GM12874 (cell line): ENCODE measurements at regions not wholly inside any gene's neighbourhood (a gene's known extent, or its start where the extent isn't known, plus 50 kb on each side); places are given as distances from the start of the nearest gene placed in this dataset.

Source experiments
- TF ChIP-seq, protein P1 (sequence below): IDR thresholded peaks from 2 replicates; pipeline ENCODE4 v1.5.1; 2011; ENCODE audit warnings: low read depth, mild to moderate bottlenecking, control low read depth, low read length, moderate library complexity; ENCODE audit not compliant: insufficient read depth

DNA sequence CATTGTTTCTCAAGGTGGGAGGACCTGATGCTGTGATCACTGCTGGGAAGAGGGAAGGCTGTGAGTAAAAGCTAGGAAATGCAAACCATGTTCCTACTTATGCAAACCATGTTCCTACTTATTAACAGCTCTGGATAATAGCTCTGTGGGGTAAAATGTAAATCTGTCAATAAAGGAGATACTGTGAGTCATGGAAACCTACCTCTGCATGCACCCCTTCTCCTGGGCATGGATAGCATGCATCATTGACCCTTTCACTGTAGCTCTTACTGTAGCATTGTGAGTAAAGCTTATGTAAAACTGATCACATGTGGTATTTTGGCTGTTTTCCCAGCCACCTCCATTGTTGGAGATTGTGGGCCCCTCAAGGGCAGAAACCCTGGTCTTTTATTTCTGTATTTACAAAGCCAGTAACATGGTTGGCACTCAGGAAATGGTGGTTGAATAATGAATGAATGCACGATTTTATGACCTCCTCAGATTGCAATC, 253.7 kb downstream of the GRIN2B start:
- TF ChIP-seq, protein P1, sequence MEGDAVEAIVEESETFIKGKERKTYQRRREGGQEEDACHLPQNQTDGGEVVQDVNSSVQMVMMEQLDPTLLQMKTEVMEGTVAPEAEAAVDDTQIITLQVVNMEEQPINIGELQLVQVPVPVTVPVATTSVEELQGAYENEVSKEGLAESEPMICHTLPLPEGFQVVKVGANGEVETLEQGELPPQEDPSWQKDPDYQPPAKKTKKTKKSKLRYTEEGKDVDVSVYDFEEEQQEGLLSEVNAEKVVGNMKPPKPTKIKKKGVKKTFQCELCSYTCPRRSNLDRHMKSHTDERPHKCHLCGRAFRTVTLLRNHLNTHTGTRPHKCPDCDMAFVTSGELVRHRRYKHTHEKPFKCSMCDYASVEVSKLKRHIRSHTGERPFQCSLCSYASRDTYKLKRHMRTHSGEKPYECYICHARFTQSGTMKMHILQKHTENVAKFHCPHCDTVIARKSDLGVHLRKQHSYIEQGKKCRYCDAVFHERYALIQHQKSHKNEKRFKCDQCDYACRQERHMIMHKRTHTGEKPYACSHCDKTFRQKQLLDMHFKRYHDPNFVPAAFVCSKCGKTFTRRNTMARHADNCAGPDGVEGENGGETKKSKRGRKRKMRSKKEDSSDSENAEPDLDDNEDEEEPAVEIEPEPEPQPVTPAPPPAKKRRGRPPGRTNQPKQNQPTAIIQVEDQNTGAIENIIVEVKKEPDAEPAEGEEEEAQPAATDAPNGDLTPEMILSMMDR, result no peak

DNA sequence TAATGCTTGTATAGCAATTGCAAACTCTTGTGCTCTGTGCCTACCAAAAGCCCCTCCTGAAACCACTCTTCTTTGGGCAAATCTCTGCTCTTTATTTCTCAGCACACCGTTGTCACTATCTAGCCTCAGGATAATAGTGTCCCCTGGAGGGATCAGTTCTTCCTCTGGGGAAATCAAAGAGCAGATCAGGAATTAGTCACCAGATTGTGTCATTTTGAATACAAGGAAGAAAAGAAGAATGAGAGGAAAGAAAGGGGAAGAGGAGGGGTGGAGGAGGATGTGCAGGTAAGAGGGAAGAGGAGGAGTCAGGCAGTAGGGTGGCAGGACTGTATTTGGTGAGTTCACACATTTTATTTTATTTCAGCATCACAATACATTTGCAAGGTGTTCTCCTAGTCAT, 256.4 kb downstream of the GRIN2B start:
- TF ChIP-seq, protein P1, result no peak

DNA sequence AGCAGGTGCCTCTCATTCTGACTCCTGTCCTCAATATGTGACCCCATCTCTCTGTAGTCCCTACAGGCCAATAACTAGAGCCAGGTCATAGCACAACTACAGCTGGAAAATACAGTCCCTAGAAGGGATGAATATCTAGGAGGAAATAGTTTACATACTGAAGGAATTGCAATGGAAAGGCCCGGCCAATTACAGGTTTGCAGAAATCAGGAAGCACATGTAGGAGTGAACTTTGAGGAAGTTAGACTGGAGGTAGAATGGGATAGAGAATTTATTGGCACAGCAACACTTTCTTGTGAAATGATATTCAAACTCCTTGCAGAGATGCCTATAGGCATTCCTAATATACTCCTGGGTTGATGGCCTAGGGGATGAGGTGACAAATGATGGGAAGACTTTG, 257.3 kb downstream of the GRIN2B start:
- TF ChIP-seq, protein P1, result no peak

DNA sequence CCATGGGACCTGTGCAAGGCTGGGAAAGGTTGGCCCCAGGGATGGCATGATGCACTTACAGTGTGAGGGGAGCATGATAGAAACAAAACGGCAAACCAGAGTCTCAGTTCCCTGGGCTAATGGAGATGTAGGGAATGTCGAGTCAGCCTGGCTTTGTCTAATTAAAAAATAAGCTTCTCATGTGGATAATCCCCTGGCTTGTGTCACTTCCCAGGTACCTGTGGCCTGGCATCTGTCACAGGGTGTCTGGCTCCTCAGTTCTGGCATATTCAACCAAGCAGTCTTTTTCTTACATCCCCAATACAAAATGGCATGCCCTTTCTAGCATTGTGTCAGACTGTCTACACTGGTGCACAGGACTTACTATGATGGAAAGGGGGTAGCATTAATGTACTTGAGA, 261.4 kb downstream of the GRIN2B start:
- TF ChIP-seq, protein P1, result no peak

DNA sequence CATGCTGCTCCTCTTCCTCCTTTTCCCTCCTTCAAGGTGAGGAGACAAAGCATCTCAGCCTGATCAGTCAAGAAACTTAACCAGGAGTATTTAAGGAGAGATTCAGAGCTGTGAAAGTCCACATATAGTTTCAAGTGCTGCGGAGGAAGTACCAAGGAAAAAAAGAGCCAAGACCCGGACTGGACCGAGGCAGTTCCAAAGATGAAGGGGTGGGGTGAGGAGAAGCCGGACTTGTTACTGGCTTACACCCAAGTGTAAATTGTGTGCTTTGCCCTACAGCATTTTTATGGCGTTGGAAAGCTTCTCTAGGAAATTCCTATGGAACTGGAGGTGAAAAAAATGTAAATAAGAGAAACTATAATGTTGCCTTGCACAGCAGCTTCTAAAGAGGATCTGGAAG, 263.1 kb downstream of the GRIN2B start:
- TF ChIP-seq, protein P1, result no peak

DNA sequence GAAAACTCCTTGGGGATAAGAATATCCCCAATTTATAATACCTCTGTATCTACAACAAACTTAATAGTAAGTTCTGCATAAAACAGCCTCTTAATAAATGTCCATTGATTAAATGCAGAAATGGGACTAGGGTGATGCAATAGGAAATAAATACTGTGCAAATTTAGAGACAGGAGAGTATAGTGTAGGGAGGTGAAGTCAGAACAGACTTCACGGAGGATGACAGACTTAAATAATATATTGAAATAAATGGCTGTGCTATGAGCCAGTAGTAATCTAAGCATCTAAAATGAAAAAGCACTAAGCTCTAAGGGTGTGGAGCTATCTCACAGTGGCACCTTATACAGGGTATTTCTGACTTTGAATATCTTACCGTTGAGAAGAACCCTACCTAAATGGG, 265.3 kb downstream of the GRIN2B start:
- TF ChIP-seq, protein P1, result no peak

DNA sequence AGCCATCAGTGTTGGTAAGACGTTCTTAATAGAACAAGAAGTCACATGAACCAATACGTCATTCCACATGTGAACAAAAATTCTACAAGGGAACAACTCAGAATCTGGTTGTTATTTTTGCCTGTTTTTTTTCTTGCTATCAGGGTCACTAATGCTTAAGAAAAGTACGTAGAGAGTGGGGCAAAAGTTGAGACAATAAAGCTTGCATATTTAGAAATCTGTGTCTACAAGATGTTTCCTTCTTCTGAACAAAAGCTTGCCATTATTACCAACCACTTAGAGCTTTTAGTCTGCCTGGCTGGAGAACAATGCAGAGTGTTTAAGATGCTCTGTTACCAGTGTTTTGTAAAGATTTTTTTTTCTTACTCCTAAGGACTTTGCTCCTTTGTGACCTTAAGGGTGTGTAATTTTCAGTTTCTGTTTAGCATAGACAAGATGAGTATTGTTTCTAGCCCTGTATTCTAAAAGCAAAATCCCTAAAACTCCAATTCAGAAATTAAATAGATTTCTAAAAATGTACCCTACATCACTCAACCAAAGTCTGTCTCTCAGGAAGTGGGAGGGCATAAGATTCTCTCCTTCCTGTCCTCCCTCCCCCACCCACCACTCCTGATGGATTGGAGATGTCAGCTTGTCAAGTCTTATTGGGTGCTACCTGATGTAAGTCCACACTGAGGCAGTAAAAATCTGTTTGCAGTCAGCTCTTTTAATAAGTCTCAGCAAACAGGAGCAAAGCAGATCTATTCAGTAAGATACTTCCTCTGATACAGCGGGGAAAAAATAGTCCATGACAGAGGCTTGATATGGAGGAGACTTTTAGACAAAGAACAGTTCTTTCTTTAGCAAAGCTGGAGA, 267.6 kb downstream of the GRIN2B start:
- TF ChIP-seq, protein P1, result no peak
